ENCODE measurements at regions not wholly inside any gene's neighbourhood (a gene's known extent, or its start where the extent isn't known, plus 50 kb on each side); places are given as distances from the start of the nearest gene placed in this dataset.

DNA sequence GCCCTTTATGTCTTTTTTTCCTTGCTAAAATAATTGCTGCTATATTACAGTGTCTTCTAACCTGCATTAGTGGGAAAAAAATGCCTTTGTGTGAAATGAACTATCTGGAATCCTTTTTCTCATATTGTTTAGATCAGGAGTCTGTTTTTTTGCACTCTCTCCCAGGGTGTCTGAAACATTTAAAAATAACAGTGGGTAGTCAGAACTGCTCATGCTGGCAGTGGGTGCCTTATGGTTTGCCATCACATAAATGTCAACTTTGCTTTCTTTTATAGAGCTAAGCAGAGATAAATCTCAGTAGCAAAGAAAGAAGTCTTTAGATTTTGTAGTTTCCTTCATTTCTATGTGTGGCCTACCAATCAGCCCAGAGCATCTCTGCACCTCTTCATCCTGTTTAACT, 347.8 kb upstream of the RGMB start:
- intact Hi-C loops (cut with DNase I), result no loop called here
- H3K36me3 ChIP-seq, result no peaks in the 10 kb centered on the region
- H3K9me3 ChIP-seq, result no peaks in the 10 kb centered on the region
- H3K4me3 ChIP-seq, result no peak overlapping the region
- no peak for DNase-seq (ENCODE audit: low spot score)
- TF ChIP-seq POLR2AphosphoS5 (IDR thresholded peaks at IDR 0.05) (no peak), CTCF (IDR thresholded peaks at IDR 0.05) (no peak), POLR2A (IDR thresholded peaks at IDR 0.05) (no peak)
- no peaks in the 10 kb centered on the region for H3K27me3 ChIP-seq (replicated peaks; ENCODE audit: insufficient read depth)
- no peak overlapping the region for H3K27ac ChIP-seq
- H3K4me1 ChIP-seq (replicated peaks), result no peaks in the 10 kb centered on the region

GRCh38 chr5:98428806-98429205, 344.7 kb upstream of the RGMB start:
- Histone ChIP-seq H3K27ac (no peak overlapping the region), H3K4me3 (no peak overlapping the region), H3K4me1 (replicated peaks) (no peaks in the 10 kb centered on the region), H3K36me3 (no peaks in the 10 kb centered on the region), H3K9me3 (no peaks in the 10 kb centered on the region), H3K27me3 (replicated peaks; ENCODE audit: insufficient read depth) (no peaks in the 10 kb centered on the region)
- DNase-seq (ENCODE audit: low spot score), result no peak
- intact Hi-C loops (cut with DNase I), result no loop called here
- 49% methylated on average over 4 of the region's 4 CpGs for WGBS
- no peak for TF ChIP-seq POLR2A (IDR thresholded peaks at IDR 0.05)
- TF ChIP-seq POLR2AphosphoS5 (IDR thresholded peaks at IDR 0.05), result no peak
- no peak for TF ChIP-seq CTCF (IDR thresholded peaks at IDR 0.05)

GRCh38 chr5:98432378-98432777, 341.1 kb upstream of the RGMB start:
- intact Hi-C loops (cut with DNase I), result loop anchor here (5.0 kb wide), 1 partner anchor 340 kb away; the partner anchor contains the start of gene RGMB
- H3K27me3 ChIP-seq (replicated peaks; ENCODE audit: insufficient read depth), result no peaks in the 10 kb centered on the region
- no peak for TF ChIP-seq POLR2A (IDR thresholded peaks at IDR 0.05)
- no peak for TF ChIP-seq CTCF (IDR thresholded peaks at IDR 0.05)
- TF ChIP-seq POLR2AphosphoS5 (IDR thresholded peaks at IDR 0.05), result no peak
- no peaks in the 10 kb centered on the region for H3K36me3 ChIP-seq
- H3K4me1 ChIP-seq (replicated peaks), result no peaks in the 10 kb centered on the region
- no peaks in the 10 kb centered on the region for H3K9me3 ChIP-seq
- WGBS, result 42% methylated on average over 3 of the region's 3 CpGs
- DNase-seq (ENCODE audit: low spot score), result no peak
- no peak overlapping the region for H3K4me3 ChIP-seq
- H3K27ac ChIP-seq, result no peak overlapping the region

- DNase-seq (ENCODE audit: low spot score), result no peak
- TF ChIP-seq POLR2AphosphoS5 (IDR thresholded peaks at IDR 0.05) (no peak), POLR2A (IDR thresholded peaks at IDR 0.05) (no peak), CTCF (IDR thresholded peaks at IDR 0.05) (no peak)
- Histone ChIP-seq H3K4me1 (replicated peaks) (no peaks in the 10 kb centered on the region), H3K27me3 (replicated peaks; ENCODE audit: insufficient read depth) (no peaks in the 10 kb centered on the region), H3K9me3 (no peaks in the 10 kb centered on the region), H3K4me3 (no peak overlapping the region), H3K36me3 (no peaks in the 10 kb centered on the region), H3K27ac (no peak overlapping the region)
- intact Hi-C loops (cut with DNase I), result loop anchor here (5.0 kb wide), 1 partner anchor 339 kb away; the partner anchor contains the start of gene RGMB
- WGBS, result 42% methylated on average over 2 of the region's 2 CpGs
These were observed 340.4 kb upstream of the RGMB start for GRCh38 chr5:98433022-98433421.

DNA sequence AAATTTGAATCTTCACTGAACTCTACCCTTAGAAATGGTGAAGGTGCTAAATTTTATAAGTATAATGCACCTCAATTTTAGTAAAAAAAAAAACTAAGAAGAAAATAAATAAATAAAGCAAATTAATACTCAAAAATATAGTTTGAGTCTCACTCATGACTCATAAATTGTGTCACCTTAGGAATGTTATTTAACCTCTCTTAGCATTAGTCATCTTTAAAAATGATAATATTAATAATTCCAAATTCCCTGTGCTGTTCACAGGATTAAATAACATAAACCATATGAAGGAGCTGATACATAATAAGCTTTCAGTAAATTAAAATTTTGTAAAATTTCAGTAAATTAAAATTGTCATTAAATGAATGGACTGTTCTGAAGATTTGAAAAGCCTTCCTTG, 339.8 kb upstream of the RGMB start:
- H3K36me3 ChIP-seq, result no peaks in the 10 kb centered on the region
- no peak overlapping the region for H3K27ac ChIP-seq
- TF ChIP-seq POLR2A (IDR thresholded peaks at IDR 0.05) (no peak), POLR2AphosphoS5 (IDR thresholded peaks at IDR 0.05) (no peak), CTCF (IDR thresholded peaks at IDR 0.05) (no peak)
- H3K4me1 ChIP-seq (replicated peaks), result no peaks in the 10 kb centered on the region
- no peak overlapping the region for H3K4me3 ChIP-seq
- no peaks in the 10 kb centered on the region for H3K9me3 ChIP-seq
- H3K27me3 ChIP-seq (replicated peaks; ENCODE audit: insufficient read depth), result no peaks in the 10 kb centered on the region
- DNase-seq (ENCODE audit: low spot score), result no peak
- intact Hi-C loops (cut with DNase I), result loop anchor here (5.0 kb wide), 1 partner anchor 339 kb away; the partner anchor contains the start of gene RGMB
